SH-SY5Y (cell line): ENCODE measurements at regions not wholly inside any gene's neighbourhood (a gene's known extent, or its start where the extent isn't known, plus 50 kb on each side); places are given as distances from the start of the nearest gene placed in this dataset.

Experiments used
- GATA2 ChIP-seq: IDR thresholded peaks from 2 replicates; pipeline ENCODE4 v1.6.1; 2011; ENCODE audit warnings: mild to moderate bottlenecking, low read depth, low read length
- GATA3 ChIP-seq: IDR thresholded peaks from 2 replicates; pipeline ENCODE4 v1.6.1; 2011; ENCODE audit warnings: low read depth, mild to moderate bottlenecking, low read length, moderate library complexity

DNA sequence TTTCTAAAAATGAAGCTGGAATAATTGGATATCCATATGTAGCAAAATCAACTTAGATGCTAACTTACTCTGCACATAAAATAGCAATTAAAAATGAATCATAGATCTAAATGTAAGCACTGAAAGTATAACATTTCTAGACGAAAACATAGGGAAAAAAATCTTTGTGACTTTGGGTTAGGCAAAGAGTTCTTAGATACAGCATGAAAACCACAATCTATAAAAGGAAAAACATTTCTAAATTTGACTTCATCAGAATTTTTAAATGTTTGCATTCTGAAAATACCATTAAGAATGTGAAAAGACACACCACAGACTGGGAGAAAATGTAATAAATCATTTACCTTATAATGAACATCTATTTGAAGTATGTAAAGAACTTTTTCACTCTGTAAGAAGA is 128.8 kb downstream of the APIP start:
- TF ChIP-seq GATA2 (no peak), GATA3 (no peak)

GRCh38 chr11:34784318-34784841 is 131.8 kb downstream of the APIP start:
- TF ChIP-seq GATA2: no peak
- TF ChIP-seq GATA3: no peak

DNA sequence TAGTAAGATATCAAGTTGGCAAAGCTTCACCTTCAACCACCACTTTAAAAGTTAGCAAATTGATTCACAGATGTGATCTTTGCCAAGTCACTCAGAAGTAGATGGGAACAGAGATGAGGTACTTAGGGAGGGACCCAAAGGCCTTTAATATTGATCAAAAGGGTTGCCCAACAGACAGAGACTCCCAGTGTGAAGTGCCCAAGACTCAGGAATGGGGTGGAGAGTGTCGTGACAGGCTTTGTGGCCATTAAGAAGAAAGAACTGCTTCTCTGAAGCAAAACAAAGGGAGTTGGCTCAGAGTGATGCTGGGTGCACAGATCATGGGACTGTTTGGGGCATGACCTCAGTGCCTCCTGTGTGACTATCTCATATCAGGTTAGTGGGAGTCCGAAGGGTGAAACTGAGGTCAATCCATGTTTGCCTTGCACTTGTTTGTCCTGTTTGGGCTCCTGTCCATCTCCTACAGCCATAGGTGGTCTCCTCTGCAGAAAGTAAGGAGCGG is 132.3 kb downstream of the APIP start:
- no peak for TF ChIP-seq GATA3
- no peak for TF ChIP-seq GATA2

- TF ChIP-seq GATA2: no peak
- no peak for TF ChIP-seq GATA3
These were observed 140.7 kb downstream of the APIP start for GRCh38 chr11:34775417-34775888.

DNA sequence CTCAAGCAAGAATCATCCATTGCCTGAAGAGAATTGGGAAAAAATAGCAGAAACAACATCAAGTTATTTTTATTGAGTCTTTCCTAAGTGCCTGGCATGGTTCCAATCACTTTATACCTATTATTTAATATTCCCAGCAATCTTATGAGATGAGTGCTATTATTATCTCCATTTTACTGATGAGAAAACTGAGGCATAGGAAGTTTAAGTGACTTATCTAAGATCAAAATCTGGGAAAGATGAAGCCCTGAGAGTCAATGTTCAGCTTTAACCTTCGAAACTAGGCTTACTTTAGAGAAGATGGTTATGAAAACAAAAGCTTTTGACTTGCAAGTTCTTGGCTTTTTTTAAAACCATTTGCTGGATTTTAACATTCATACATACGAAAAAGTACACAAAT is 141.6 kb downstream of the APIP start:
- TF ChIP-seq GATA2 (no peak), GATA3 (no peak)

DNA sequence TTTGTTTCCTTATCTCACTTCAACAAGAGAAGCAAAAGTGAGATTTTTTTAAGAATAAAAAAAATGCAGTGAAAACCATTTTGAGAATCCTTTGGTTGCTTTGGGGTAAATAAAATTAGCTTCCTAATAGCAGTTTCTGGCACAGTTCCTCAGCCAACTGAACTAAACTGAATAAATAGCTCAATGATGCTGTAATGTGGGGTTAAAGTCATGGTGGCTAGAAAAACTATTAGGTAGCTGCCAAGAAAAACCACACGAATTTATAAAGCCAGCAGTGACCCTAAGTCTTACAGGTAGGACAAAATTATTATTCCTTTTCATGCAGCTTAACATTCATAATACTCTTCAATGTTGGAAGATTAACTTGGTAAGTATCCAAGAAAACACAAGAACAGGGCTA is 142.4 kb downstream of the APIP start:
- TF ChIP-seq GATA3: no peak
- no peak for TF ChIP-seq GATA2

GRCh38 chr11:34773211-34773610 is 143.0 kb downstream of the APIP start:
- no peak for TF ChIP-seq GATA3
- no peak for TF ChIP-seq GATA2

DNA sequence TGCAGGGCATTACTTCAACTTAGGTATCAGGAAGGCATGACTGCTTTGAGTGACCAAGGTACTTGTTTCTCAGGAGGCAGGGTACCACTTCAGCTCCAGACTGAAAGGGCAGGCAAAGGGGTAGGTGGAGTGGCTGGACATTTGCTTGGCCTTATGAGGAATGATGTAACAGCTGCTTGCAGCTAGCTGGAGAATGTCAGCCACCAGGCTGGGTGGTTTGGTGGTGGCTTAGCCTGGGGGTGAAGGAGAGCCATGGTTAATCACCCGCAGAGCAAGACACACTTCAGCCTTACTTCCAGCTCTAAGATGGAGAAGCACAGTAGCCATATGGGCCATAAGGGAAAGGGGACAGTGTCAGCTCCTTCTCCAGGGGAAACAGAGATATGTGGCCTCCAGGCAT is 146.1 kb downstream of the APIP start:
- no peak for TF ChIP-seq GATA2
- no peak for TF ChIP-seq GATA3

DNA sequence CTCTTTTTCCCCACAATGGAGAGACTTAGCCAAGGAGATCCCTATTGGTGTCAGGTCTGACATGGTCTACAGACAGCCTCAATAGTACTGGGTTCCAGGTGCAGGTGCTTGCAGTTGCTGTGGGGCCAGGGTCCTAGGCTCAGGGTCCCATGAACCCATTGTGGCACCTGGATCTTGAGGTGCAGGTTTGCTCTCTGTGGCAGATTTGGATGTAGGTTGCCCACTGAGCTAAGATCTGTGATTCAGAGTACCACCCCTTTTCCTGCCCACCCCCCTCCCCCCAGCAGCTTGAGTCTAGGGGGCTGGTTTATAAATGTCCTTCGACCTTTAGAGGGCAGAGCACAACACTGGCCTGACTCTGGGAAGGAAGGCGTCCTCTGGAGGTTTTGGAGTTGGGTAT is 147.0 kb downstream of the APIP start:
- TF ChIP-seq GATA3 (no peak), GATA2 (no peak)

- TF ChIP-seq GATA2 (peak; percentile 57; the same call in 1 of the 2 replicates), GATA3 (no peak)
These were observed 137.4 kb downstream of the EHF start for GRCh38 chr11:34758262-34758661.

- no peak for TF ChIP-seq GATA3
- TF ChIP-seq GATA2: no peak
These were observed 136.1 kb downstream of the EHF start for GRCh38 chr11:34757026-34757451.

- no peak for TF ChIP-seq GATA3
- no peak for TF ChIP-seq GATA2
These were observed 135.7 kb downstream of the EHF start for GRCh38 chr11:34756591-34756990.

- TF ChIP-seq GATA2 (no peak), GATA3 (no peak)
These were observed 134.8 kb downstream of the EHF start for GRCh38 chr11:34755671-34756070.

GRCh38 chr11:34754171-34754823 is 133.4 kb downstream of the EHF start:
- TF ChIP-seq GATA3 (no peak), GATA2 (no peak)

GRCh38 chr11:34750692-34751405 is 130.0 kb downstream of the EHF start:
- no peak for TF ChIP-seq GATA3
- no peak for TF ChIP-seq GATA2
